ENCODE measurements at regions not wholly inside any gene's neighbourhood (a gene's known extent, or its start where the extent isn't known, plus 50 kb on each side); places are given as distances from the start of the nearest gene placed in this dataset.

- Histone ChIP-seq H3K4me1 (ENCODE audit: control insufficient read depth in 1 of 2, insufficient read depth in 2 of 2, low read length in 2 of 2) (no peaks in the 10 kb centered on the region), H3K79me2 (ENCODE audit: insufficient read depth, low read length) (no peaks in the 10 kb centered on the region), H4K20me1 (ENCODE audit: insufficient read depth, low read length) (no peaks in the 10 kb centered on the region), H3K27me3 (ENCODE audit: control insufficient read depth in 2 of 2, insufficient read depth in 2 of 2, low read length in 2 of 2) (no peaks in the 10 kb centered on the region), H3K9me3 (replicated peaks in 1 of 2; ENCODE audit: control insufficient read depth in 1 of 2, insufficient read depth in 1 of 2, low read length in 2 of 2) (no peaks in the 10 kb centered on the region), H2AFZ (ENCODE audit: insufficient read depth, low read depth, low read length, poor library complexity, severe bottlenecking) (no peak overlapping the region), H3K4me2 (replicated peaks; ENCODE audit: extremely low read depth, low read length, poor library complexity, severe bottlenecking) (no peak overlapping the region), H3K4me3 (replicated peaks in 1 of 3; ENCODE audit: low read depth in 2 of 3, low read length in 3 of 3) (no peak overlapping the region), H3K36me3 (replicated peaks in 1 of 2; ENCODE audit: control insufficient read depth in 1 of 2, insufficient read depth in 2 of 2, low read length in 2 of 2) (no peaks in the 10 kb centered on the region), H3K9ac (ENCODE audit: insufficient read depth, low read length, poor library complexity, severe bottlenecking) (no peak overlapping the region), H3K27ac (ENCODE audit: low read depth in 1 of 2, low read length in 2 of 2) (no peak overlapping the region)
- WGBS (ENCODE audit: insufficient coverage) = 100% methylated on average over 2 of the region's 3 CpGs
- no peak overlapping the region for H3K27ac Mint-ChIP-seq
- no peaks in the 10 kb centered on the region for H3K9me3 Mint-ChIP-seq
- DNase-seq = no peak
- H3K4me1 Mint-ChIP-seq = no peaks in the 10 kb centered on the region
- no peaks in the 10 kb centered on the region for H3K36me3 Mint-ChIP-seq
- intact Hi-C loops (cut with micrococcal nuclease) = no loop called here
- no peak overlapping the region for H3K4me3 Mint-ChIP-seq
- TF ChIP-seq, protein P1, sequence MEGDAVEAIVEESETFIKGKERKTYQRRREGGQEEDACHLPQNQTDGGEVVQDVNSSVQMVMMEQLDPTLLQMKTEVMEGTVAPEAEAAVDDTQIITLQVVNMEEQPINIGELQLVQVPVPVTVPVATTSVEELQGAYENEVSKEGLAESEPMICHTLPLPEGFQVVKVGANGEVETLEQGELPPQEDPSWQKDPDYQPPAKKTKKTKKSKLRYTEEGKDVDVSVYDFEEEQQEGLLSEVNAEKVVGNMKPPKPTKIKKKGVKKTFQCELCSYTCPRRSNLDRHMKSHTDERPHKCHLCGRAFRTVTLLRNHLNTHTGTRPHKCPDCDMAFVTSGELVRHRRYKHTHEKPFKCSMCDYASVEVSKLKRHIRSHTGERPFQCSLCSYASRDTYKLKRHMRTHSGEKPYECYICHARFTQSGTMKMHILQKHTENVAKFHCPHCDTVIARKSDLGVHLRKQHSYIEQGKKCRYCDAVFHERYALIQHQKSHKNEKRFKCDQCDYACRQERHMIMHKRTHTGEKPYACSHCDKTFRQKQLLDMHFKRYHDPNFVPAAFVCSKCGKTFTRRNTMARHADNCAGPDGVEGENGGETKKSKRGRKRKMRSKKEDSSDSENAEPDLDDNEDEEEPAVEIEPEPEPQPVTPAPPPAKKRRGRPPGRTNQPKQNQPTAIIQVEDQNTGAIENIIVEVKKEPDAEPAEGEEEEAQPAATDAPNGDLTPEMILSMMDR (IDR thresholded peaks at IDR 0.05) = no peak
- H3K27me3 Mint-ChIP-seq (ENCODE audit: low read depth in 3 of 3) = peaks cover 0 to 1% (median 0%) of the 10 kb centered on the region in 3 donors
Observed at GRCh38 chr3:152056987-152057386, 183.5 kb downstream of the SUCNR1 start.

DNA sequence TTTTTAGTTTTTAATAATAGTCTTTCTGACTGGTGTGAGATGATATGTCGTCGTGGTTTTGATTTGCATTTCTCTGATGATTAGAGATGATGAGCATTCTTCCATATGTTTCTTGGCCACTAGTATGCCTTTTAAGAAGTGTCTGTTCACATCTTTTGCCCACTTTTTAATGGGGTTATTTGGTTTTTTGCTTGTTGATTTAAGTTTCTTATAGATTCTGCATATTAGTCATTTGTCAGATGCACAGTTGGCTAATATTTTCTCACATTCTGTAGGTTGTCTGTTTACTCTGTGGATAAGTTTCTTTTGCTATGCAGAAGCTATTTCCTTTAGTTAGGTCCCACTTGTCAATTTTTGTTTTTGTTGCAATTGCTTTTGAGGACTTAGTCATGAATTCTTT lies 185.4 kb downstream of the SUCNR1 start:
- H4K20me1 ChIP-seq (ENCODE audit: insufficient read depth, low read length) = no peaks in the 10 kb centered on the region

More for the DNA sequence above, 185.4 kb downstream of the SUCNR1 start:
- intact Hi-C loops (cut with micrococcal nuclease) = no loop called here
- Mint-ChIP-seq H3K4me3 (no peak overlapping the region), H3K27ac (no peak overlapping the region), H3K4me1 (no peaks in the 10 kb centered on the region), H3K27me3 (ENCODE audit: low read depth in 3 of 3) (peaks cover 0 to 1% (median 0%) of the 10 kb centered on the region in 3 donors), H3K9me3 (no peaks in the 10 kb centered on the region), H3K36me3 (no peaks in the 10 kb centered on the region)
- Histone ChIP-seq H2AFZ (ENCODE audit: insufficient read depth, low read depth, low read length, poor library complexity, severe bottlenecking) (no peak overlapping the region), H3K4me2 (replicated peaks; ENCODE audit: extremely low read depth, low read length, poor library complexity, severe bottlenecking) (no peak overlapping the region), H3K9ac (ENCODE audit: insufficient read depth, low read length, poor library complexity, severe bottlenecking) (no peak overlapping the region), H3K79me2 (ENCODE audit: insufficient read depth, low read length) (no peaks in the 10 kb centered on the region), H3K36me3 (replicated peaks in 1 of 2; ENCODE audit: control insufficient read depth in 1 of 2, insufficient read depth in 2 of 2, low read length in 2 of 2) (no peaks in the 10 kb centered on the region), H3K27me3 (ENCODE audit: control insufficient read depth in 2 of 2, insufficient read depth in 2 of 2, low read length in 2 of 2) (no peaks in the 10 kb centered on the region), H3K27ac (ENCODE audit: low read depth in 1 of 2, low read length in 2 of 2) (no peak overlapping the region), H3K9me3 (replicated peaks in 1 of 2; ENCODE audit: control insufficient read depth in 1 of 2, insufficient read depth in 1 of 2, low read length in 2 of 2) (no peaks in the 10 kb centered on the region), H3K4me3 (replicated peaks in 1 of 3; ENCODE audit: low read depth in 2 of 3, low read length in 3 of 3) (no peak overlapping the region), H3K4me1 (ENCODE audit: control insufficient read depth in 1 of 2, insufficient read depth in 2 of 2, low read length in 2 of 2) (no peaks in the 10 kb centered on the region)
- no peak for DNase-seq
- TF ChIP-seq, protein P1 (IDR thresholded peaks at IDR 0.05) = no peak
- no CpG with 5 or more reads among the region's 2 CpGs for WGBS (ENCODE audit: insufficient coverage)

Measured in CD14-positive monocyte (primary cell).